RPMI8226 (cell line): ENCODE measurements at regions not wholly inside any gene's neighbourhood (a gene's known extent, or its start where the extent isn't known, plus 50 kb on each side); places are given as distances from the start of the nearest gene placed in this dataset.
"Not testable (repeated sequence)": the region's sequence is repeated elsewhere in the genome, so short reads cannot be mapped to it uniquely, and the experiment has no call there.

Experiments used
- DNase-seq: peaks from one replicate; pipeline ENCODE4 v3.0.0-alpha.2; 2015

- DNase-seq = not testable (repeated sequence)
Measured at GRCh38 chr20:5386846-5387245, 70.1 kb upstream of the PROKR2 start.

- not testable (repeated sequence) for DNase-seq
Measured at GRCh38 chr20:5381527-5381926, 64.8 kb upstream of the PROKR2 start.

- DNase-seq = no peak
Measured at GRCh38 chr20:5377484-5377883, 60.7 kb upstream of the PROKR2 start.

GRCh38 chr20:5376228-5376627 lies 59.5 kb upstream of the PROKR2 start:
- DNase-seq = no peak

- DNase-seq = no peak
Measured at GRCh38 chr20:5374171-5374570, 57.4 kb upstream of the PROKR2 start.

- DNase-seq = no peak
Measured at GRCh38 chr20:5372371-5372770, 55.6 kb upstream of the PROKR2 start.

GRCh38 chr20:5369629-5370028 lies 52.9 kb upstream of the PROKR2 start:
- DNase-seq = no peak
